DND-41 (cell line): ENCODE measurements at regions not wholly inside any gene's neighbourhood (a gene's known extent, or its start where the extent isn't known, plus 50 kb on each side); places are given as distances from the start of the nearest gene placed in this dataset.
A peak's percentile ranks its signal among the peaks of the same experiment; 100 is the strongest.
"Not testable (repeated sequence)": the region's sequence is repeated elsewhere in the genome, so short reads cannot be mapped to it uniquely, and the experiment has no call there.

Experiments used
- ATAC-seq: fragments of 200-7000 bp; cut with Tn5 transposase; 3 replicates; pipeline ENCODE4 v1.9.1; 2021; ENCODE audit warnings: low read depth; ENCODE audit not compliant: insufficient read depth
- DNase-seq: peaks from one replicate; pipeline ENCODE4 v3.0.0-alpha.2; 2020
- H2AFZ ChIP-seq: 2 replicates; pipeline ENCODE4 v1.6.0; 2012; ENCODE audit warnings: low read depth, low read length
- H3K27ac ChIP-seq: 2 replicates; pipeline ENCODE4 v1.5.1; 2012; ENCODE audit warnings: low read length, inconsistent platforms
- H3K27me3 ChIP-seq: fragments of 200-600 bp; sonication (generic); 2 replicates; pipeline ENCODE4 v1.6.0; 2012; ENCODE audit warnings: low read length, mild to moderate bottlenecking, inconsistent platforms; ENCODE audit not compliant: insufficient read depth, poor library complexity
- H3K36me3 ChIP-seq: 2 replicates; pipeline ENCODE4 v1.5.1; 2012; ENCODE audit warnings: low read length, inconsistent platforms; ENCODE audit not compliant: insufficient read depth
- H3K4me1 ChIP-seq: 2 replicates; pipeline ENCODE4 v1.5.1; 2012; ENCODE audit warnings: mild to moderate bottlenecking, low read length; ENCODE audit not compliant: insufficient read depth
- H3K4me2 ChIP-seq: 2 replicates; pipeline ENCODE4 v1.6.0; 2012; ENCODE audit warnings: mild to moderate bottlenecking, moderate library complexity, low read length, inconsistent platforms; ENCODE audit not compliant: insufficient read depth
- H3K4me3 ChIP-seq, 2 experiments: fragments of 200-600 bp in 1 of 2; shearing (Covaris generic) in 1 of 2; 2 replicates each; pipeline ENCODE4 v1.5.1; 2012 to 2016; ENCODE audit warnings: inconsistent platforms in 2 of 2, low read length in 2 of 2, mild to moderate bottlenecking in 2 of 2, low read depth in 1 of 2, moderate library complexity in 1 of 2
- H3K79me2 ChIP-seq: 2 replicates; pipeline ENCODE4 v1.6.0; 2012; ENCODE audit warnings: low read length, inconsistent platforms; ENCODE audit not compliant: insufficient read depth
- H3K9ac ChIP-seq: 2 replicates; pipeline ENCODE4 v1.6.0; 2012; ENCODE audit warnings: low read depth, mild to moderate bottlenecking, inconsistent platforms, low read length, moderate library complexity
- H3K9me3 ChIP-seq: 2 replicates; pipeline ENCODE4 v1.5.1; 2012; ENCODE audit warnings: low read length, moderate library complexity, mild to moderate bottlenecking, inconsistent platforms; ENCODE audit not compliant: insufficient read depth, severe bottlenecking
- H4K20me1 ChIP-seq: 2 replicates; pipeline ENCODE4 v1.6.0; 2012; ENCODE audit warnings: low read length; ENCODE audit not compliant: insufficient read depth
- CTCF ChIP-seq: IDR thresholded peaks from 2 replicates; pipeline ENCODE4 v1.5.1; 2012; ENCODE audit warnings: borderline replicate concordance, low read length, moderate library complexity, mild to moderate bottlenecking; ENCODE audit not compliant: poor library complexity, severe bottlenecking; ENCODE audit errors: extremely low read depth
- EZH2 ChIP-seq: IDR thresholded peaks from 3 replicates; pipeline ENCODE4 v1.6.1; 2012; ENCODE audit warnings: borderline replicate concordance, low read depth, mild to moderate bottlenecking, moderate library complexity, low read length, inconsistent platforms; ENCODE audit not compliant: severe bottlenecking

GRCh38 chr3:82462977-82463376, 701.5 kb upstream of the GBE1 start:
- Histone ChIP-seq H2AFZ (no peak overlapping the region), H3K9me3 (no peaks in the 10 kb centered on the region), H4K20me1 (no peaks in the 10 kb centered on the region), H3K27ac (0 out of 2 replicates have a peak overlapping the region, but pooled peaks have one; percentile 18), H3K36me3 (no peaks in the 10 kb centered on the region), H3K4me3 (no peak overlapping the region), H3K4me2 (peak overlapping the region; percentile 4; the same call in 1 of the 2 replicates), H3K27me3 (no peaks in the 10 kb centered on the region), H3K79me2 (no peaks in the 10 kb centered on the region), H3K9ac (no peak overlapping the region), H3K4me1 (peaks cover 23% of the 10 kb centered on the region)
- peak; percentile 48 for DNase-seq
- TF ChIP-seq EZH2 (no peak), CTCF (no peak)
- peak; percentile 72; the same call in 1 of the 3 replicates for ATAC-seq

- Histone ChIP-seq H3K27ac (no peak overlapping the region), H3K9ac (no peak overlapping the region), H3K4me2 (no peak overlapping the region), H4K20me1 (no peaks in the 10 kb centered on the region), H3K36me3 (no peaks in the 10 kb centered on the region), H3K4me1 (peaks cover 23% of the 10 kb centered on the region), H2AFZ (peak overlapping the region; percentile 36; the same call in 1 of the 2 replicates), H3K9me3 (no peaks in the 10 kb centered on the region), H3K27me3 (no peaks in the 10 kb centered on the region), H3K4me3 (no peak overlapping the region), H3K79me2 (no peaks in the 10 kb centered on the region)
- ATAC-seq (peak; percentile 29; the same call in 1 of the 3 replicates), DNase-seq (no peak)
- TF ChIP-seq EZH2 (no peak), CTCF (no peak)
Observed at GRCh38 chr3:82461049-82461889, 699.8 kb upstream of the GBE1 start.

- Histone ChIP-seq H2AFZ (no peak overlapping the region), H3K9ac (no peak overlapping the region), H3K9me3 (peaks cover 8% of the 10 kb centered on the region), H3K4me1 (no peaks in the 10 kb centered on the region), H3K4me2 (no peak overlapping the region), H3K36me3 (no peaks in the 10 kb centered on the region), H3K4me3 (no peak overlapping the region), H3K27ac (no peak overlapping the region), H3K79me2 (no peaks in the 10 kb centered on the region), H4K20me1 (no peaks in the 10 kb centered on the region), H3K27me3 (no peaks in the 10 kb centered on the region)
- TF ChIP-seq CTCF, result no peak
- no peak for TF ChIP-seq EZH2
- ATAC-seq, result no peak
- DNase-seq, result no peak
Observed at GRCh38 chr3:82448320-82448719, 686.9 kb upstream of the GBE1 start.

- not testable (repeated sequence) for H3K79me2 ChIP-seq, H3K4me3 ChIP-seq, DNase-seq, H2AFZ ChIP-seq, H3K9me3 ChIP-seq, H3K4me1 ChIP-seq, H3K27ac ChIP-seq, H3K36me3 ChIP-seq, H3K27me3 ChIP-seq, H3K4me2 ChIP-seq, H4K20me1 ChIP-seq, H3K9ac ChIP-seq, ATAC-seq
Observed at GRCh38 chr3:82428821-82429220, 667.4 kb upstream of the GBE1 start.
